CD4-positive, alpha-beta T cell treated with Interleukin-2 at 100 ng/mL for 4 hours (primary cell): ENCODE measurements at regions not wholly inside any gene's neighbourhood (a gene's known extent, or its start where the extent isn't known, plus 50 kb on each side); places are given as distances from the start of the nearest gene placed in this dataset.

ENCODE experiments used
- DNase-seq: peaks from one replicate; pipeline ENCODE4 v3.0.0-alpha.2; 2020; ENCODE audit warnings: low spot score

GRCh38 chr14:82138431-82138830 lies 604.8 kb upstream of the SEL1L start:
- no peak for DNase-seq

- no peak for DNase-seq
These were observed 613.2 kb upstream of the SEL1L start for GRCh38 chr14:82146846-82147245.

DNA sequence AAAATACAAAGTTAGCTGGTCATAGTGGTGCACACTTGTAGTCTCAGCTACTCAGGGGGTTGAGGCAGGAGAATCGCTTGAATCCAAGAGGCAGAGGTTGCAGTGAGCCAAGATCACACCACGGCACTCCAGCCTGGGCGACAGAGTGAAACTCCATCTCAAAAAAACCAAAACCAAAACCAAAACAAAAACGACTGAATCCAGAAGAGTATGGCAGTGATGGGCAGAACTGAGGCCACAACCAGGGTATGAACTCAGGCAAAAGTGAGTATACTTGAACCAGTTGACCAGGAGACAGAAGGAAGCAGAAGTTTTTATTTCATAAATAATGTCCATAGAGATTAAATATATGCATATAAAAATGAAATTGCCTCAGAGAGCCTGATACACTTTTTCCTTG lies 620.0 kb upstream of the SEL1L start:
- DNase-seq = no peak

DNA sequence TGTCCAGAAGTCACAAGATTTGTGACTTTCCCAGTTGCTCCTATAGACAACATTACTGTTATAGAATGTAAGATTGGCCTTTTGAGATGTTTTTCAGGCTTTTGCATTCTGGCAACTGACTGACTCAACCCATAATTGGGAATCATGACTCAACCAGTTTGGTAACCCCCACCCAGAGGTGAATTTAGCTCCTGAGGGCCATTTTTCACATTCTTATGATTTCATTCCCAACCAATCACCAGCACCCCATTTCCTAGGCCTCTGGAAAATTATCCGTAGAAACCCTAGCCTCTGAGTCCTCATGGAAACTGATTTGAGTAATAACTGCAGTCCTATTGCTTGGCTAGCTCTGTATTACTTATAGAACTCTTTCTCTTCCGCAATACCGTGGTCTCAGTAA lies 626.0 kb upstream of the SEL1L start:
- no peak for DNase-seq

GRCh38 chr14:82180139-82180538 lies 646.5 kb upstream of the SEL1L start:
- no peak for DNase-seq

DNA sequence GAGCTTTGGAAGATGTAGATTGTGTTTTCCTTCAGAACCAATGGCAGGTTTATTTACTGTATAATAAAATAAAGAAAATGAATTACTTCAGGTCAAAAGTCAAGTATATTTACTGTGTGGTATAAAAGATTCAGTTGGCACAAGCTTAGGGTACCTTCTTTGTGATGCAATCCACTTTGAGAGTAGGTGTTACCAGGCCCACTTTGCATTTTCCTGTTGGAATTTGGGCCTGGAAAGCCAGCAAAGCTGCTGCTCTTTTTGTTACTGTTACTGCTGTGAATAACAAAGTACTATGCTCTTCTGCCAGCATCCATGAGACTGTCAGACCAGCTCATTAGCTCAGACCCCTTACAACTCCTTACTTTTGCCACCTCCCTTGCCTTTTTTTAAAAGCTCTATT lies 649.0 kb upstream of the SEL1L start:
- no peak for DNase-seq

DNA sequence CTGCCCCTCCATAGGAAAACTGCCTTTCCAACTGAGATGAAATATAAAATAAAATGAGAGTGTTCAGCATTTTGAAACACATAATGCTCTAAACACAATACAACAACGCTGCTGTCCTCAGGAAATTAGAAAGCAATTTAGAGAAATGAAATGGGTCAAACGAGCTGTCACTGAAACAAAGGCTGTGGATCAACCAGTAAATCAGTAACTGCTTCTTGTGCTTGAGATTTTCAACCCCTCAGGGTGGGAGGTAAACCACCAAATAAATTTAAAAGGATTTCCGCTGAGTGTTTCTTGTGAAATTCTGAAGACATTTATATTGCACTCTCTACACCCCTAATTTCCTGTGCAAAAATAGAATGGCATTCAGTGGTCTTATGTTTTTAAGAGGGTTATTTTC lies 657.1 kb upstream of the SEL1L start:
- no peak for DNase-seq

GRCh38 chr14:82192387-82192786 lies 658.7 kb upstream of the SEL1L start:
- DNase-seq = no peak

DNA sequence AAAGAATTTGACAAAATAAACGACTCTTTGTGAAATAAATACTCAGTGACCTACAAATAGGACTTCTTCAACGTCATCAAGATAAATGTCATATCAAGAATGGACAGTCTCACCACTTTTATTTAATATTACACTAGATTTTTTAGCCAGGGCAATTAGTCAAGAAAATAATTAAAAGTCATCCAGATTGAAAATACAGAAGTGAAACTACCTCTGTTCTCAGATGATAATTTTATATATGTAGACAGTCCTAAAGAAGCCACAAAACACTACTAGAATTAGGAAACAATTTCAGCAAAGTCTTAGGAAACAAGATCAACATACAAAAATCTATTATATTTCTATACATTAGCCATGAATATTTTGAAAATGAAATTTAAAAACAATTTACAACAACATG lies 689.6 kb upstream of the SEL1L start:
- DNase-seq = no peak

- DNase-seq = no peak
These were observed 691.0 kb upstream of the SEL1L start for GRCh38 chr14:82224610-82225009.

- DNase-seq = no peak
These were observed 697.1 kb upstream of the SEL1L start for GRCh38 chr14:82230748-82231147.

DNA sequence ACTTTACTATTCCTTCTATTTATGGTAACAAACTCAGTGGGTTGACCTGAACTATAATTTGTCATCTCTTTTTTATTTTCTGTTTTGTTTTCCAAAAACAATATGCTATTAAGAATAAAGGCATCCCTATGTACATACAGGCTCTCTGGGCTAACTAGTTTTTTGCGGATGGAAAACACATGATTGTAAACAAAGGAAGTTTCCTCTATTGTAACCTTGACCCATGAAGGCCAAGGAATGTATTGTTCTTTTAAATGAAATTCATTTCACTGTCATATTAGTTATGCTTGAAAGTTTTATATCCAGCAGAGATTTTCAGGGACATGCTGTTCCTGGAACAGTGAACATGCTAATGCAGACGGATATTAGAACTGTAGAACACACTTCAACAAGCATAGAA lies 705.0 kb upstream of the SEL1L start:
- no peak for DNase-seq

DNA sequence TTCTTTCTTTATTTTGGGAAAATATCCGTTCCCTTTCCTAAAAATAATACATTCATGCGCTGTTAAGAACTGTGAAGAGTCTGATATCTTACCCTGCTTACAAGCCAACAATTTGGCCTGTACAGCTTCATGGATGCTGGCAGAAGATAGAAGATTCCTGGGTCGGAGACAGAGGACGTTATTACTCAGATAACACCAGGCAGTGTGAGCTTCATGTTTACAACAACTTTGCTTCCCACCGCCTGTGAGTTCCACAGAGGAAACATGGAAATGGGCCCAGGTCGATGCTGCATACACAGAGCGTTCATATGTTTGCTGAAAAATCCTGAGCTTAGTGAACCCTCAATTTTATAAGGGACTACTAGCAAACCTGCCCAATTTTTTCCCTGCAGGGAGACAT lies 705.6 kb upstream of the SEL1L start:
- DNase-seq = no peak

DNA sequence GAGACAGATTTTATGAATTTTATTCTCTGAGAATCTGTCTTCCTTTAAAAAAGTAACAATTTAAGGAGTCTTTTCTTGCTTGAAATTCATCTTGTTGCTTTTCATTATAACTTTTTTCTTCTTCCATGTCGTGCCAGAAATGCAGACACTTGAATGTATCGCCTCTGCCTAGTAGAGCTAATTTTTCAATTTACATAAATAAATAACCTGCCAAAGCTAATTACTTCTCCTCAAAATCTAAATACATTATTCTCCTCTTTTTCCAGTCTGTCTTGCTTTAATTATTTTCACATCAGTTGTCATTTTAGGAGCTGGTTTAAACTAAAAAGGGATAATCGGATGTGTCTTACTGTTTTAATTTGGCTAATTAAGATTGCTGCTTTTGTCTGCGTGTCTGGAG lies 711.1 kb upstream of the SEL1L start:
- DNase-seq = no peak

DNA sequence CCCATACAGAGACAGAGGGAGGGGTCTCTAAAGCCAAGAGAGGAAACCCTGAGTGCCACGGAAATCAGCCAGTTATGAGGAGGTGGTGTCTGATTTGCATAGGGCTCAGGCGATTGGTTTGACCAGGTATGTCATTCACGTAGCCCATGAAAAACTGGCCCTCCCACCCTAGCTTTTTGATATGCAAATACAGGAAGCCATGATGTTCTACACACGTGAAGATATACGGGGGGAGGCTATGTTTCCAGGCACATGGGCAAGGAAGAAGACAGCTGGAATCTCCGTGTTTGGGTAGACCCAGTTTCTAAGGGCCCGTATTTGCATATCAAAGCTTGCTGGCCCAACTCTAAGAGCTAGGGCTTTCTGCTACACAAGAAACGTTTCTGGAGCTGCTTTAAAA lies 717.8 kb upstream of the SEL1L start:
- no peak for DNase-seq

- DNase-seq = no peak
These were observed 736.6 kb upstream of the SEL1L start for GRCh38 chr14:82270286-82270685.

DNA sequence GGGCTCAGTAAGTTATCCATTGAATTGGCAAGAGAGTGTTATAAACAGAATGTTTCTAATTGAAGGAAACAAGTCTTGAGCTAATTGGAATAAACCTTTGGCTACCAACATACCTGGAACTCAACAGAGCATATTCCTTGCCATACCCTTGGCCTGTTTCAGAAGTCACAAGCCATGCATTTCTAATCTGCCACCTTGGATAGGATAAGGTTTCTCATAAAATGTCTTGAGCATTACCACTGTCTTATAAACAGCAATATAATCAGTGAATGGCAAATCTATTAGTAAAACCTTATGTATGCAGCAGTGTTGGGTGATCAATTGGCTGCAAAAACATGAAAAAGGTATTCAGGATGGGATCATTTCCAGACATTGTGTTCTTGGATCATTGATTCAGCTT lies 765.2 kb upstream of the SEL1L start:
- no peak for DNase-seq

DNA sequence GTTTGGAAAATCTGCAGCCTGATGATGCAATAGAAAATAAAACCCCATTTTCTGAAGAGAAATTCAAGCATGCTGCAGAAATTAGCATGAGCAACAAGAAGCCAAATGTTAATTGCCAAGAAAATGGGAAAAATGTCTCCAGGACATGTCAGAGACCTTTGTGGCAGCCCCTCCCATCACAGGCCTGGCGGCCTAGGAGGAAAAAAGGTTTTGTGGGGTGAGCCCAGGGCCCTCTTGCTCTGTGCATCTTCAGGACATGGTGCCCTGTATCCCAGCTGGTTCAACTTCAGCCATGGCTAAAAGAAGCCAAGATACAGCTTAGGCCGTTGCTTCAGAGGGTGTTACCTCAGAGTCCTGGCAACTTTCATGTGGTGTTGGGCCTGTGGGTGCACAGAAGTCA lies 775.5 kb upstream of the SEL1L start:
- no peak for DNase-seq

- DNase-seq = no peak
These were observed 780.2 kb upstream of the SEL1L start for GRCh38 chr14:82313889-82314288.

DNA sequence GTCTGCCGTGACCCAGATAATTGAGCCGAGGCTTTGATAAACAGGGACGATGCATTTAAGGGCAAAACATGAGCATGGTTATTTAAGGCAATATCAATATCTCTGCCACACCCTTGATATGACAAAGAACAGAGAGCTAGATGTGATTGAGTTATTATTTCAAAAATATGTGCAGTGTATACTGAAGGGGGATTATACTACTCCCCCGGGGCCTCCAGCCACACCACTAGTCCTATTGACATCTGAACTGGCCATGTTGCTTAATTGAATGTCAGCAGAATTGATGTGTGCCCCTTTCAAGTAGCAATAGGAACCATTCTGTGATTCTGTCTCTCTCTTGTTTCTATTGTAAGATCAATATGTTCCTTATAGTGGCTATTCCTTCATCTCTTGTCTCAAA lies 794.8 kb upstream of the SEL1L start:
- no peak for DNase-seq

DNA sequence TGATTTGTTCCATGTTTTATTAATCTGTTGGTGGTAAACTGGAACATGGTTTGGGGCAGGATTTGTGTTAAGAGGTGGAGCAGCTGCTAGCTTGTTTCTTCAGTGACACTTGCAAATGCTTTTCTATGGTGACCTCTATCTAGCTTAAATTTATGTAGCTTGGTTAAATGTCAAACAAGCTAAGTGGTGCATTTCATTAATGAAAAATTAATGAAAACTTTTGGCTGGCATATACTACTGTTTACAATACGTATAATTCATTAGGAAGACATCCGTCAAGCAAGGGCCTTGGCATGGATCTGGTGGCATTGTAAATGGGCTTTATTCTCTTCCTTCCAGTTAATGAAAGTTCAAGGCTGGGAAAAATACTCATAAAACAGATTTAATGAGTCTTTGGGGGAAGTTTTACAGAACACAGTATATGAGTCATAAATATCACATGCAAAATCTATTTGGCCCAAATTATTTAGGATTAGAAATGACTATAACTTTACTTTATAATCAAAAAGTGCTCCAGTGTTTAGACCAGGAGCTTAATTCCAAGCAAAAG lies 807.7 kb upstream of the SEL1L start:
- DNase-seq = no peak

DNA sequence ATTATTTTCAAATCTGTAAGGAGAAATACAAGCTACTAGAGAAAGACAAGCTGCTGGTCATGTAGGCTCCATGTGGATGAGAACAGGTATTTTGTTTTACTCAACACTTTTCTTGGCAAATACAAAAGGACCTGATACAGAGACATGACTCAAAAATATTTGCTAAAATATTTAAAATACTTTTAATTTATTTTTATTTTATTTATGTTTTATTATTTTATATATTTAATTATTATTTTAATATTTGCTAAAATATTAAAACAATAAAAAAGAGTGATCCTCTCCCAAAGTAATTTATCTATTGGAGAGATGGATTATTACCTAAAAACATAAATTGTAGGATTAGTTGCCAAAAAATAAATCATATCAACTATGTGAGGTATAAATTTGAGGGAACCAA lies 808.9 kb upstream of the SEL1L start:
- no peak for DNase-seq

- no peak for DNase-seq
These were observed 811.5 kb upstream of the SEL1L start for GRCh38 chr14:82345184-82345583.

GRCh38 chr14:82354126-82354525 lies 820.5 kb upstream of the SEL1L start:
- DNase-seq = no peak

GRCh38 chr14:82359201-82359600 lies 825.5 kb upstream of the SEL1L start:
- DNase-seq = no peak
